ENCODE measurements at regions not wholly inside any gene's neighbourhood (a gene's known extent, or its start where the extent isn't known, plus 50 kb on each side); places are given as distances from the start of the nearest gene placed in this dataset.

DNA sequence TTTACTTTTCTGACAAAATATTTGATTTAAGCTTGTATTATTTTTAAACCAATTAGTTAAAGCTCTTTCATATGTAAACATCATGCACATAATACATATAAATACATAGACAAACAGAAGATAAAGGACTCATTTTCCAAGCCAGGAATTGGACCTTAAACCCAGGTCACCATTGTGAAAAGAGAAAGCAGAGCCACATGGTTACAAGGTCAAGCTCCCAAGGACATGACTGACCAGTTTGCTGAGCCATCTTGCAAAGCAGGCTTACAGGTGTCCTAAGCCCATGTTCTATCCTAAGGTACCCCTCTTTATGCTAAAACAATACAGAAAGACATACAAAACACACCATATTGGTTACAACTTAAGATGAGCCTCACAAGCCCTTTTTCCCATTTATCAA is 50.5 kb upstream of the DNAJC19 start:
- no peak for DNase-seq

Measured in GDM1 (cell line).